ENCODE measurements at regions not wholly inside any gene's neighbourhood (a gene's known extent, or its start where the extent isn't known, plus 50 kb on each side); places are given as distances from the start of the nearest gene placed in this dataset.

DNA sequence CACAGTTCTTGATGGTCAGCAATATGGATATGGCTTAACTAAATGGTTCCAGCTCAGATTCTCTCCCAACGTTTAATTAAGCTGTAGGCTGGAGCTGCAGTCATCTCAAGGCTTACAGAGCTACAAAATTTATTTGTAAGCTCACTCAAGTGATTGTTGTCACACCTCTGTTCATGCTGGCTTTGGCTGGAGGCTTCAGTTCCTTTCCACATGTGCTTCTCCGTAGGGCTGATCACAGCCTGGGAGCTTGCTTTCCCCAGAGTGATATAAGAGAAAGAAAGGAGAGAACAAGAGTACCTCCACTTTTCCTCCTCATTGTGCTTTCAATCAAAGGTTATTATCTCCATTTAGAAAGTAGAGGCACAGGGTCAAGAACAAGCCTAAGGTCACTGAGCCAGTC lies 182.7 kb upstream of the KCNN2 start:
- DNase-seq, result no peak

- DNase-seq, result no peak
Measured at GRCh38 chr5:114184006-114184405, 177.9 kb upstream of the KCNN2 start.

GRCh38 chr5:114185274-114185673 lies 176.6 kb upstream of the KCNN2 start:
- DNase-seq, result no peak

GRCh38 chr5:114191441-114191840 lies 170.4 kb upstream of the KCNN2 start:
- no peak for DNase-seq

- DNase-seq, result no peak
Measured at GRCh38 chr5:114192108-114192507, 169.8 kb upstream of the KCNN2 start.

GRCh38 chr5:114201332-114201731 lies 160.5 kb upstream of the KCNN2 start:
- no peak for DNase-seq

DNA sequence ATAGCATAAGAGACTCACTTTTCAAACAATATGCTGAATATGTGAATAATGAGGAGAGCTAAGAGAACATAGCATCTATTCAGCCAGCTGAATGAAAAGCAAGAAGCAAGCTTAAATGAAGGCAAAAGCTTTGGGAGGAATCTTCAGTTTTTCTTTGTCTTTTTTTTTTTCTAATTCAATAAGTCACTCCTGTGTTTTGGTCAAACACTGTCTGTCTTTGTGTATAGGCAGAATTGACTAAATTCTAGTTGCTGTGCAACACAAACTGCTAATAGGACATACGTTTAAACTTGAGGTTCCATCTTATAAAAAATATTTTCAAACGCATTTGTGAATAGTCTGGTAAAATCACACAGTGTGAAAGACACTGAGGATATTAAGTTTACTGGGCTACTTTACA lies 156.9 kb upstream of the KCNN2 start:
- no peak for DNase-seq

GRCh38 chr5:114206640-114207039 lies 155.2 kb upstream of the KCNN2 start:
- DNase-seq, result no peak

- DNase-seq, result no peak
Measured at GRCh38 chr5:114207615-114208014, 154.3 kb upstream of the KCNN2 start.

DNA sequence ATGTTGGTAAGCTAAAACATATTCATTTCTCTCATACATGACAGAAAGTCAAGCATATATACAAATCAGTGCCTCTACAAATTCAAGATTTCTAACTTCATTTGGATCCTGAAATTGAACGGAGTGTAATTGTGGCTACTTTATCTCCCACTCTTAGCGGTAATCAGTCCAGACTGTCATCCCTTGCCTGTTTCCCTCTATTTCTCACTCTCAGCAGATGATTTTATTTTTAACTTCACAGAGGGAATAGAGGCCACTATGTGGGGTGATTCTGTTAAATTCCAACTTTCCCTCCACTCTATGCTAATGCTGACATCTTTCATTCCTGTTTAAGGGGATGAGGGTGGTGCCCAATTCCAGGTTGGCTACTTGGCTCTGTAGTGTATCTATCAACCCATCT lies 153.8 kb upstream of the KCNN2 start:
- no peak for DNase-seq

DNA sequence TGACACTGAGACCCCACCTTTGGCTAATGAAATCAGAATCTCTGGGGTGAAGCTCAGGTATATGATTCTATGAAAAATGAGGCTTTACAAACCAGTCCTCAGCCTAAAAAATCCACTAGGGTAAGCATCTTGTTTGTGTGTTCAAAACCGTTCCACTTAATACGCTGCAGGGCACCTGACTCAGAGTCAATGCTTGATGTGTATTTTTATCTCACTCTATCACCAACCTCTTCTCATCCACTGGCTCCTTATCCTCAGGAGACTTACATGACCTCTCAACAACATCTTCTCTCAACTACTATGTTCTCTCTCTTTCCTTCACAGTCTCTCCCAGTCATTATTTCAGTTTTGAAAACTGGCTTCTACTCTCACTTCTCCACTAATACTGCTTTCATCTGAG lies 153.3 kb upstream of the KCNN2 start:
- no peak for DNase-seq

GRCh38 chr5:114210662-114211061 lies 151.2 kb upstream of the KCNN2 start:
- DNase-seq, result no peak

- DNase-seq, result no peak
Measured at GRCh38 chr5:114221807-114222206, 140.1 kb upstream of the KCNN2 start.

- DNase-seq, result no peak
Measured at GRCh38 chr5:114223866-114224265, 138.0 kb upstream of the KCNN2 start.

DNA sequence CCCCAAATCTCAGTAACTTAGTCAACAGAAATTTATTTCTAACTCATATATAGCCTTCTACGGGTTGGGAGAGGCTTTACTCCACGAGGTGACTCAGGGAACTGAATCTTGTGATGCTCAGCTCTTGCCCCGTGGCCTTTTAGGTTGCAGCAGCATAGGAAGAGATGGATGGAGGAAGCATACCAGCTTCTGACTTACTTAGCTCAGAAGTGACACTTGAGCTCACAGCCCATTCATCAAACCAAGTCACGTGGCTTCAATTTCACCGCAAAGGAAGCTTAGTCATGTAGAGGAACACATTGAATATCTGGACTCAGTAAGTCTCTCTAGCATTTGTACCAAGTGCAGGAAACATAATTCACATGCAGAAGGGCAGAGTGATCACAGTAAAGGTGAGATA lies 124.1 kb upstream of the KCNN2 start:
- DNase-seq, result no peak

- DNase-seq, result no peak
Measured at GRCh38 chr5:114238771-114239313, 123.0 kb upstream of the KCNN2 start.

- no peak for DNase-seq
Measured at GRCh38 chr5:114243281-114243971, 118.4 kb upstream of the KCNN2 start.

DNA sequence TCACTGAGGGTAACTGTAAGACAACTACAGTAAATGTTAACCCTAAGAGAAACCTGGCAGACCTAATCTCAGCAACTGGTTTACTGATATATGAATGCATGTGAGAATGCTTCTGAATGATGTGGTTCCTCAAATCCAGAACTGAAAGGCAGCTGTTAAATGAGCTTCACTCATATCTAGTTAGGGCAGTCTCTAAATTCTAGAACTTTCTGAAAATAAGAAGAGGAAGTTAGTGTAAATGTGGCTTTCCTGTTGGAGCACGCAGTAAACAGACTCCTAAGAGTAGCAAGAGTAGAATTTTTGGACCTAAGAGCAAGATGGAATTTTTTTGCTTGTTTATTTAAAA lies 117.9 kb upstream of the KCNN2 start:
- DNase-seq, result no peak

- no peak for DNase-seq
Measured at GRCh38 chr5:114249823-114250222, 112.0 kb upstream of the KCNN2 start.

DNA sequence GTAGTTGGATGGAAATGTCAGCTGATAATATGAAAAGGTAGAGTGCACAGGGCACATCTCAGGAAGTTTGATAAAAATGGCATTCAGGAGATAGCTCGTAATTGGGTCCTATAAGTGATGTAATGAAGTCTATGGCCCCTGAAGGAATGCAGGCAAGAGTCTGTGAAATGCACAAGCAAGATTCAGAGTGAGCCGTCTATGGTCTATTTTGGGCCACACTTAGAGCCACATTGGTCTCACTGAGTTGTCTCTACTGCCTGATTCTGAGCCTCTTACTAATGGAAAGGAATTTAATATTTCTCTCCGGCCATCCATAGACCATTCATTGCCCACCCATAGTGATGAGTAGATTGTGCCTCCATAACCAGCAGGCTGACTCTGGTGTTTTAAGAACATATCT lies 111.3 kb upstream of the KCNN2 start:
- DNase-seq, result no peak

GRCh38 chr5:114252226-114252625 lies 109.6 kb upstream of the KCNN2 start:
- DNase-seq, result no peak

DNA sequence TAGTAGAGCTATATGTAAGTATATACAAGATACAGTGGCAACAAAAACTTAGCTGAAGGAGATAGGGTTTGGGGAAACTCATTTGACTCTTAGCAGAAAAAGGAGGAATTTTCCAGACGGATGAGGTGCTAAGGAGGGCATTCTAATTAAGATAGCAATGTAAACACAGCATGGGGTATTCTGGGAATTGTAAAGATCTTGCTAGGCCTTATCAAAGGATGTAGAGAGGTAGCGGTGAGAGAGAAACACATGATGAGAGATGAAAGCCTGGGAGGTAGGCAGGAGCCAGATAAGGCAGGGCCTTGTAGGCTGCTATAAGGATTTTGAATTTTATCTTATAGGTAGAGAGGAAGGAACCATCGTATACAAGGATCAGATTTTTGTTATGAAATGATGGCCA lies 106.6 kb upstream of the KCNN2 start:
- no peak for DNase-seq

- DNase-seq, result no peak
Measured at GRCh38 chr5:114261989-114262388, 99.9 kb upstream of the KCNN2 start.

GRCh38 chr5:114265432-114266060 lies 96.3 kb upstream of the KCNN2 start:
- no peak for DNase-seq

DNA sequence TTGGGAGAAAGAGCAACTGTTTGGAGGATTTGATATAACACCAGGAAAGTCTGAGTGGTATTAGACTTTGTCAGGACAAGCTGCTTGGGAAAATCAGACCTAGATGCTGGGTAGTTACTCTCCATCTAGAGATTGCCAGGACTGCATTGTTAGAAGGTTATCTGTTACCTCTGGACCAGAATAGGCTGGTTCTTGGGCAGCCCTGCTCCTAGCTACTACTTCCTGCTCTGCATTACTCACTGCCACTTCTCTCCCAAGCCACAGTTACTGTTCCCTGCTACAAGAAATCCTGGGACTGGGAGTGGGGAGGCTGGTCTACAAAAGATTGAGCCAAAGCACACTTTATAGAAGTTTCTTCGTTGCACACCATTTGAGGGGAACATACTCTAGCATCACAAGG lies 95.5 kb upstream of the KCNN2 start:
- DNase-seq, result no peak
